ENCODE measurements at regions not wholly inside any gene's neighbourhood (a gene's known extent, or its start where the extent isn't known, plus 50 kb on each side); places are given as distances from the start of the nearest gene placed in this dataset.

DNA sequence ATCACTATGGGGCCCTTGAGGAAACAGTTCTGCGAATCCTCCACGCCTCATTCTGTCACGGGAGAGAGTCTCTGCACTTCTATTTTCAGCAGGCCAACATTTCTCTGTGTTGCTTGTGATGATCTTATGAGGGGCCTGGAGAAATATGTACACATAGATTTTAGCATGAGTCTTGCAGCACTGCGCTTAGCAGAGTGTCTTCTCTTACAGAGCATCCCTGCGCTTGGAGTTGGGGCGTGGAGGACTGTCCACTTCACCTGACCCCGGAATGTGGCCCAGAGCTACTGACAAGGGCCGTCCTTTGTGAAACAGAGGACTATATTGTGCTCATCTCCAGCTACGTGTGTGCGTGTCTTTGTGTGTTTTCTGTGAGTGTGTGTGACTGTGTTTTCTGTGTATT lies 428.2 kb upstream of the IRX4 start:
- TF ChIP-seq POLR2A (IDR thresholded peaks at IDR 0.05; ENCODE audit: low read depth, low read length) (no peak), CTCF (IDR thresholded peaks at IDR 0.05; ENCODE audit: extremely low read depth in 1 of 2, insufficient read depth in 1 of 2, low read depth in 1 of 2, low read length in 2 of 2) (no peak), POLR2AphosphoS5 (IDR thresholded peaks at IDR 0.05; ENCODE audit: insufficient read depth, low read depth, low read length) (no peak)
- TF ChIP-seq, protein P1, sequence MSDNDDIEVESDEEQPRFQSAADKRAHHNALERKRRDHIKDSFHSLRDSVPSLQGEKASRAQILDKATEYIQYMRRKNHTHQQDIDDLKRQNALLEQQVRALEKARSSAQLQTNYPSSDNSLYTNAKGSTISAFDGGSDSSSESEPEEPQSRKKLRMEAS (IDR thresholded peaks at IDR 0.05; ENCODE audit: insufficient read depth, insufficient read length): no peak

All from endothelial cell of umbilical vein (primary cell).